Kidney epithelial cell (primary cell): ENCODE measurements at regions not wholly inside any gene's neighbourhood (a gene's known extent, or its start where the extent isn't known, plus 50 kb on each side); places are given as distances from the start of the nearest gene placed in this dataset.

ENCODE experiments used
- DNase-seq: peaks from one replicate; pipeline ENCODE4 v3.0.0-alpha.2; 2010; ENCODE audit warnings: low read depth
- H3K27me3 ChIP-seq: 2 replicates; pipeline ENCODE4 v1.6.0; 2011; ENCODE audit warnings: low read length; ENCODE audit not compliant: control insufficient read depth, insufficient read depth
- H3K36me3 ChIP-seq: 2 replicates; pipeline ENCODE4 v1.5.1; 2011; ENCODE audit warnings: low read length; ENCODE audit not compliant: control insufficient read depth, insufficient read depth
- H3K4me3 ChIP-seq: 2 replicates; pipeline ENCODE4 v1.5.1; 2011; ENCODE audit warnings: low read depth, mild to moderate bottlenecking, control low read depth, low read length
- CTCF ChIP-seq: IDR thresholded peaks from 2 replicates; pipeline ENCODE4 v1.5.1; 2011; ENCODE audit warnings: mild to moderate bottlenecking, moderate library complexity, low read length, control low read depth, inconsistent platforms; ENCODE audit not compliant: insufficient read depth, poor library complexity, severe bottlenecking

- Histone ChIP-seq H3K27me3 (no peaks in the 10 kb centered on the region), H3K36me3 (no peaks in the 10 kb centered on the region), H3K4me3 (no peak overlapping the region)
- no peak for TF ChIP-seq CTCF
- DNase-seq, result no peak
These were observed 605.7 kb downstream of the INSC start for GRCh38 chr11:15720460-15720859.

GRCh38 chr11:15723966-15724365, 609.2 kb downstream of the INSC start:
- H3K4me3 ChIP-seq, result no peak overlapping the region
- TF ChIP-seq CTCF, result no peak
- H3K36me3 ChIP-seq, result no peaks in the 10 kb centered on the region
- no peak for DNase-seq
- H3K27me3 ChIP-seq, result no peaks in the 10 kb centered on the region

- Histone ChIP-seq H3K27me3 (no peaks in the 10 kb centered on the region), H3K36me3 (no peaks in the 10 kb centered on the region), H3K4me3 (no peak overlapping the region)
- no peak for DNase-seq
- TF ChIP-seq CTCF, result no peak
These were observed 609.9 kb downstream of the INSC start for GRCh38 chr11:15724601-15725000.

- H3K4me3 ChIP-seq, result no peak overlapping the region
- no peaks in the 10 kb centered on the region for H3K36me3 ChIP-seq
- TF ChIP-seq CTCF, result no peak
- no peak for DNase-seq
- no peaks in the 10 kb centered on the region for H3K27me3 ChIP-seq
These were observed 610.5 kb downstream of the INSC start for GRCh38 chr11:15725246-15725645.

GRCh38 chr11:15726221-15726746, 611.6 kb downstream of the INSC start:
- Histone ChIP-seq H3K27me3 (no peaks in the 10 kb centered on the region), H3K36me3 (no peaks in the 10 kb centered on the region), H3K4me3 (no peak overlapping the region)
- TF ChIP-seq CTCF, result no peak
- no peak for DNase-seq

GRCh38 chr11:15726893-15727519, 612.3 kb downstream of the INSC start:
- H3K36me3 ChIP-seq, result no peaks in the 10 kb centered on the region
- no peak for TF ChIP-seq CTCF
- H3K27me3 ChIP-seq, result no peaks in the 10 kb centered on the region
- DNase-seq, result no peak
- H3K4me3 ChIP-seq, result no peak overlapping the region
